ENCODE measurements at regions not wholly inside any gene's neighbourhood (a gene's known extent, or its start where the extent isn't known, plus 50 kb on each side); places are given as distances from the start of the nearest gene placed in this dataset.

DNA sequence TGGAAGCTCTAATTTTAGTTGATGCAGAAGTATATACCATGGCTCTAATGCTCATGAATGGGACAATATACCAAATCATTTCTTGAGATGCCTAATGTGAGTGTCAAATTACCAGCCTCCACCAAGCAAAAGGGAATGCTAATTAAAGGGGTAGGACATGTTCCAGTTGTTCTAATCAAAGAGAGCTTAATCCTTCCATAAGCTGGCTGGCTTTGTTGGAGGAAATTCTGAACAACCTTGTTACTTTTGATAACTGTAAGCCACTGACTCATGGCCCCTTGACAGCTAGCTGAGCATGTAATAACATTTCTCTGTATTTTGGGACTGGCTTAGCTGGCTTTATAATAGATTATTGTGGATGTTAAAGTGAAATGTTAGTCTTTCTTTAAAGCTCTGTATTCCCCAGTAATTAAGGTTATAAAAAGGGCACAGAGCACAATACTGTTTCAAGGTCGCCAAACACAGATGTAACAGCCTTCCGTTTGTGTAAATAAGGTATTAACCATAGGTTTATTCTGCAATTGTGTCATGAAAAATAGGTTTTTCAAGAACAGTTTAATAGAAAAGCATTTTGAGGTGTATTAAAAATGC lies 1194.0 kb downstream of the PCDH9 start:
- TF ChIP-seq, protein P1, sequence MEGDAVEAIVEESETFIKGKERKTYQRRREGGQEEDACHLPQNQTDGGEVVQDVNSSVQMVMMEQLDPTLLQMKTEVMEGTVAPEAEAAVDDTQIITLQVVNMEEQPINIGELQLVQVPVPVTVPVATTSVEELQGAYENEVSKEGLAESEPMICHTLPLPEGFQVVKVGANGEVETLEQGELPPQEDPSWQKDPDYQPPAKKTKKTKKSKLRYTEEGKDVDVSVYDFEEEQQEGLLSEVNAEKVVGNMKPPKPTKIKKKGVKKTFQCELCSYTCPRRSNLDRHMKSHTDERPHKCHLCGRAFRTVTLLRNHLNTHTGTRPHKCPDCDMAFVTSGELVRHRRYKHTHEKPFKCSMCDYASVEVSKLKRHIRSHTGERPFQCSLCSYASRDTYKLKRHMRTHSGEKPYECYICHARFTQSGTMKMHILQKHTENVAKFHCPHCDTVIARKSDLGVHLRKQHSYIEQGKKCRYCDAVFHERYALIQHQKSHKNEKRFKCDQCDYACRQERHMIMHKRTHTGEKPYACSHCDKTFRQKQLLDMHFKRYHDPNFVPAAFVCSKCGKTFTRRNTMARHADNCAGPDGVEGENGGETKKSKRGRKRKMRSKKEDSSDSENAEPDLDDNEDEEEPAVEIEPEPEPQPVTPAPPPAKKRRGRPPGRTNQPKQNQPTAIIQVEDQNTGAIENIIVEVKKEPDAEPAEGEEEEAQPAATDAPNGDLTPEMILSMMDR (IDR thresholded peaks at IDR 0.05; ENCODE audit: extremely low read depth, insufficient read depth, missing control alignments), result no peak
- in situ Hi-C loops (cut with MboI; ENCODE audit: low pct_unique_long_range_greater_than_20kb, low sequenced_read_pairs, unreplicated experiment), result no loop called here
- DNase-seq (ENCODE audit: low spot score), result no peak

DNA sequence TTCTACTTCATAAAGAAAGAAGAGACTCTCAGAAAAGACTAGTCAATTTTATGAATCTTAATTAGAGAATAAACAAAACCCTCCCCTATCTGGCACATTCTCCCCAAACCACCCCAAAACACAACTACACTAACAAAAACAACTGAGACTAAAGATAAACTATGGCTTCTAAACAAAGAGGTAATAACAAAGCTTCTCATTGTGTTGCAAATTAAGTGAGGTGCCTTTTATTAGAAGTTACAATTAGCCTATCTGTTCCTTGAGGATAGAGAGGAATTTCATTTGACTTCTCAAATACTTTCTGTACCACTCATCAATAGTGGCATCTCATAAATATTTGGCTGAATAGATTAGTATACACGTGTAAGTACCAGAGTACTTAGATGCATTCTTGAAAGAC lies 1196.2 kb downstream of the PCDH9 start:
- TF ChIP-seq, protein P1 (IDR thresholded peaks at IDR 0.05; ENCODE audit: extremely low read depth, insufficient read depth, missing control alignments), result no peak

DNA sequence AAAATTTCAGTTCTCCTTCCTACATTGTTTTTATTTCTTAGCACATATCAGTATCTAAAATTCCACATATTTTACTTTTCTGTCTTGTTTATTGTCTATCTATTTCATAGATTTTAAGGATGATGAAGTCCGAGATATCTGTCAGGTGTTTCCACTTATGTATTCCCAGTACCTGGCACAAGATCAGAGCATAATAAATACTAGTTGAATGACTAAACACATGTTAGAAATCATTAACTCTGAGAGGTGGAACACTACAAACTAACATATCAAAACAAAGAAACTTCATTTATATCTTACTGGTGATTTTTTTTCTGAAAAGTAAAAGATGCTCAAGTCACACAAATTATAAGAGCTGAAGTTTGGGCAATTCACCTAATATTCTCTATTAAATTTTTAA lies 1208.3 kb downstream of the PCDH9 start:
- TF ChIP-seq, protein P1 (IDR thresholded peaks at IDR 0.05; ENCODE audit: extremely low read depth, insufficient read depth, missing control alignments), result no peak
- DNase-seq (ENCODE audit: low spot score), result no peak
- in situ Hi-C loops (cut with MboI; ENCODE audit: low pct_unique_long_range_greater_than_20kb, low sequenced_read_pairs, unreplicated experiment), result no loop called here

More for the DNA sequence above, 1196.2 kb downstream of the PCDH9 start:
- DNase-seq (ENCODE audit: low spot score), result no peak
- in situ Hi-C loops (cut with MboI; ENCODE audit: low pct_unique_long_range_greater_than_20kb, low sequenced_read_pairs, unreplicated experiment), result no loop called here

DNA sequence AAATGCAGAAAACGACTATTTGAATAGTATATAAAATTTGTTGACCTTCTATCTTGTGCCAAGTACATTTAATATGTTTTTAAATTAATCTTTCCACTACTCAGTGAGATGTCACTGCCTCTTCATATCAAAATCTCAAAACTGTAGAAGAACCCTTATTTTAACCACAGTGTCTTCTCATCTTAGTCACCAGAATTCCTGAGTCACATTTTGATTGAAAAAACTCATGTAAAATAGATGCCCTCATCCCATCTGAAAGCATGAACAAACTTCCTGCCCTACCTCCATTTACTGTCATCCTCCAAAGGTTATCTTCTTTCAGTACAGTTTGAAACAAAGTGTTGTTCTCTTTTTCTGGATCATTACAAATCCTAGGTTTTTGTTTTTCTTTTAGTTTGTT lies 1215.4 kb downstream of the PCDH9 start:
- DNase-seq (ENCODE audit: low spot score), result no peak
- in situ Hi-C loops (cut with MboI; ENCODE audit: low pct_unique_long_range_greater_than_20kb, low sequenced_read_pairs, unreplicated experiment), result no loop called here
- TF ChIP-seq, protein P1 (IDR thresholded peaks at IDR 0.05; ENCODE audit: extremely low read depth, insufficient read depth, missing control alignments), result no peak

DNA sequence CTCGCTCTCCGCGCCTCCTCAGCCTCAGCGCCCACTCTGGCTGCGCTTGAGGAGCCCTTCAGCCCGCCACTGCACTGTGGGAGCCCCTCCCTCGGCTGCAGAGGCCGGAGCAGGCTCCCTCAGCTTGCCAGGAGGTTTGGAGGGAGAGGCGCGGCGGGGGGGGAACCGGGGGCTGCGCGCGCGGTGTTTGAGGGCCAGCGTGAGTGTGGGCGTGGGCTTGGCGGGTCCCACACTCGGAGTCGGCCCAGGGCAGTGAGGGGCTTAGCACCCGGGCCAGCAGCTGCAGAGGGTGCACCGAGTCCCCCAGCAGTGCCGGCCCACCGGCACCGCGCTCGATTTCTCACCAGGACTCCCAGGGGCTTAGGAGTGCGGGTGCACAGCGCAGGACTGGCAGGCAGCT lies 1220.9 kb downstream of the PCDH9 start:
- DNase-seq (ENCODE audit: low spot score), result no peak
- in situ Hi-C loops (cut with MboI; ENCODE audit: low pct_unique_long_range_greater_than_20kb, low sequenced_read_pairs, unreplicated experiment), result no loop called here

DNA sequence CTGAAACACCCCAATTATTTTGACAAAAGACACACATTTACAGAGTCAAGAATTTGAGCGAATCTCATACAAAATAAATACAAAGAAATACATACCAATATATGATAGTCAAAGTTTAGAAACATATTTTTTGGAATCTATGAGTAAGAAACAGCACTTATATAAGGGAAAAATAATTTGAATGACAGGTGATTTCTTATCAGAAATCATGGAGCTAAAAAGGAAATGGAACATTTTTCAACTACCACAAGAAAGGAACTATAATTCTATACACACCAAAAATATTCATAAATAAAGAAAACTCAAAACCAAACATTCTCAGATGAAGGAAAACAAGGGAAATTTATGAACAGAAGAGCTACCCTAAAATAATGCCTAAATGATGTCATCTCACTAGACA lies 1226.6 kb downstream of the PCDH9 start:
- in situ Hi-C loops (cut with MboI; ENCODE audit: low pct_unique_long_range_greater_than_20kb, low sequenced_read_pairs, unreplicated experiment), result no loop called here
- TF ChIP-seq, protein P1 (IDR thresholded peaks at IDR 0.05; ENCODE audit: extremely low read depth, insufficient read depth, missing control alignments), result no peak
- no peak for DNase-seq (ENCODE audit: low spot score)

More for the DNA sequence above, 1220.9 kb downstream of the PCDH9 start:
- TF ChIP-seq, protein P1 (IDR thresholded peaks at IDR 0.05; ENCODE audit: extremely low read depth, insufficient read depth, missing control alignments), result no peak

Measured in GM13977 (cell line).